ENCODE measurements at regions not wholly inside any gene's neighbourhood (a gene's known extent, or its start where the extent isn't known, plus 50 kb on each side); places are given as distances from the start of the nearest gene placed in this dataset.

GRCh38 chr2:104501929-104502328 is 352.0 kb upstream of the POU3F3 start:
- TF ChIP-seq CTCF (tag by site-specific recombination; IDR thresholded peaks at IDR 0.05) (no peak), ZNF416 (tag by site-specific recombination; IDR thresholded peaks at IDR 0.05) (no peak), YY1 (tag by site-specific recombination; IDR thresholded peaks at IDR 0.05) (no peak), ZNF404 (tag by site-specific recombination; IDR thresholded peaks at IDR 0.05) (no peak)
